HFFc6 (cell line): ENCODE measurements at regions not wholly inside any gene's neighbourhood (a gene's known extent, or its start where the extent isn't known, plus 50 kb on each side); places are given as distances from the start of the nearest gene placed in this dataset.

Experiments
- DNase-seq: peaks from one replicate; pipeline ENCODE4 v3.0.0-alpha.2; 2018
- H3K27ac Mint-ChIP-seq: 2 replicates; pipeline ENCODE4 v1.8.0; 2020; ENCODE audit warnings: mild to moderate bottlenecking, mixed read lengths
- H3K27me3 Mint-ChIP-seq: 2 replicates; pipeline ENCODE4 v1.8.0; 2021; ENCODE audit warnings: mild to moderate bottlenecking, moderate library complexity, mixed read lengths; ENCODE audit not compliant: insufficient read depth
- H3K36me3 Mint-ChIP-seq: 2 replicates; pipeline ENCODE4 v1.8.0; 2021; ENCODE audit warnings: low read depth, mixed read lengths
- H3K4me1 Mint-ChIP-seq: 2 replicates; pipeline ENCODE4 v1.8.0; 2020; ENCODE audit warnings: low read depth, mixed read lengths
- H3K4me3 Mint-ChIP-seq: 2 replicates; pipeline ENCODE4 v1.8.0; 2020; ENCODE audit warnings: mild to moderate bottlenecking, moderate library complexity, mixed read lengths
- H3K9me3 Mint-ChIP-seq: 2 replicates; pipeline ENCODE4 v1.8.0; 2020; ENCODE audit warnings: mild to moderate bottlenecking, mixed read lengths
- CTCF ChIP-seq: fragments of 200-600 bp; sonication (generic); IDR thresholded peaks from 2 replicates; pipeline ENCODE4 v1.5.0; 2021; ENCODE audit warnings: antibody characterized with exemption, mild to moderate bottlenecking

DNA sequence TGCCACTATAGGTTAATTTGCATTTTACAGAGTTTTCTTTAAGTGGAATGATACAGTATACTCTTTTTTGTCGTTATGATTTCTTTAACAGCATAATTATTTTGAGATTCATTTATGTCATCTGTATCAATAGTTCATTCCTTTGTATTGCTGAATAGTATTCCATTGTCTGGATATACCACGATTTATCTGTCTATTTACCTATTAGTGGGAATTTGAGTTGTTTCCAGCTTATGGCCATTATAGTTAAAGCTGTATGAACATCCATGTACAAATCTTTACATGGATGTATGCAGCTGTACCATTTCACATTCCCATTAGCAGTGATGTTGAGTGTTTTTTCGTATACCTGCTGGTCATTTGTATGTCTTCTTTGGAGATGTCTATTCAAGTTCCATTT lies 163.9 kb downstream of the ETNK1 start:
- TF ChIP-seq CTCF, result no peak
- H3K4me1 Mint-ChIP-seq, result no peaks in the 10 kb centered on the region
- H3K9me3 Mint-ChIP-seq, result peaks cover 8% of the 10 kb centered on the region; the same call in 1 of the 2 replicates
- no peak overlapping the region for H3K27ac Mint-ChIP-seq
- H3K4me3 Mint-ChIP-seq, result no peak overlapping the region
- H3K36me3 Mint-ChIP-seq, result no peaks in the 10 kb centered on the region
- DNase-seq, result no peak
- H3K27me3 Mint-ChIP-seq, result no peaks in the 10 kb centered on the region; the same call in none of the 2 replicates

DNA sequence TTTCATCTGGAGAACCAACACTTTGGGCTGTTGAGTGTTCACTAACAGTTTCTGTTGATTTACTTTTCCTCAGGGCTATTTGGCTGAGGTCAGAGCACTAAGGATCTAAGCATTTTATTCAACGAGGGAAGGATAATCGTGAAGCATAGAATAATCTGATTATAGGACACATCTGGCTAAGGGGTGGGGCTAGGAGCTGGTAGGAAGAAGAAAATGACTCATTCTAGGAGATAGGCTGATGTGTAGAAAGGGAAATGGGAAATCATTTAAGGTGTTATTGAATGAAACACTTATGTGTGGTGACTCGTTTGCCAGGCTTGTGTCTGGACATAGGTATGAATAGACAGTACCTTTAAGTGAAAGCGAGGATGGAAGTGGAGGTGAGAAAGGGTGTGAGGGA lies 167.2 kb downstream of the ETNK1 start:
- no peak for DNase-seq
- Mint-ChIP-seq H3K4me3 (no peak overlapping the region), H3K9me3 (peaks cover 8% of the 10 kb centered on the region; the same call in 1 of the 2 replicates)

GRCh38 chr12:22794017-22794416 lies 169.0 kb downstream of the ETNK1 start:
- no peak for TF ChIP-seq CTCF
- H3K27me3 Mint-ChIP-seq, result no peaks in the 10 kb centered on the region
- DNase-seq, result no peak
- H3K27ac Mint-ChIP-seq, result no peak overlapping the region
- no peaks in the 10 kb centered on the region for H3K4me1 Mint-ChIP-seq
- no peaks in the 10 kb centered on the region for H3K36me3 Mint-ChIP-seq
- H3K4me3 Mint-ChIP-seq, result no peak overlapping the region
- H3K9me3 Mint-ChIP-seq, result peaks cover 8% of the 10 kb centered on the region; the same call in 1 of the 2 replicates

More for the DNA sequence above, 167.2 kb downstream of the ETNK1 start:
- Mint-ChIP-seq H3K36me3 (no peaks in the 10 kb centered on the region), H3K27ac (no peak overlapping the region), H3K4me1 (no peaks in the 10 kb centered on the region), H3K27me3 (no peaks in the 10 kb centered on the region; the same call in 1 of the 2 replicates)
- TF ChIP-seq CTCF, result no peak

- Mint-ChIP-seq H3K4me1 (no peaks in the 10 kb centered on the region), H3K36me3 (no peaks in the 10 kb centered on the region), H3K9me3 (peaks cover 6% of the 10 kb centered on the region; the same call in 1 of the 2 replicates), H3K27me3 (no peaks in the 10 kb centered on the region), H3K4me3 (no peak overlapping the region), H3K27ac (no peak overlapping the region)
- no peak for TF ChIP-seq CTCF
- no peak for DNase-seq
Observed at GRCh38 chr12:22796941-22797630, 172.1 kb downstream of the ETNK1 start.

DNA sequence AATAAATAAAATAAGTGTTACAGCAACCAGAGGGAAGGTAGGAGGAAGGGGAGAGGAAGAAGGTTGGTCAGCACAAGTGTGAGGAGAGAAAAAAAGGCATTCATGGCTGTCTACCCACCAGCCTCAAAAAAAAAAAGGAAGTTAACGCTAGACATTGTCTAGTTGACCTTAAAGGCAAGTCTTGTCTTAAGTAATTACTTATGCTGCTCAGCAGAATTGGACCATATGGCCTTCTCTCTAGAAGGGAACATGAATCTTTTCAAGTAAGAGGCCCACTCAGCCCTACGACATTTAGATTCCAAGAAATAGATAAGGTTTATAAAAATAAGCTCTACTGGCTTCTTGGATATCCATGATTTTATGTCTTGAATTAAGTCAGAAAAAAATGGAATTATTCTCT lies 172.7 kb downstream of the ETNK1 start:
- H3K36me3 Mint-ChIP-seq, result no peaks in the 10 kb centered on the region
- no peaks in the 10 kb centered on the region for H3K27me3 Mint-ChIP-seq

More for the DNA sequence above, 172.7 kb downstream of the ETNK1 start:
- TF ChIP-seq CTCF, result no peak
- no peak for DNase-seq
- Mint-ChIP-seq H3K9me3 (peaks cover 3% of the 10 kb centered on the region; the same call in 1 of the 2 replicates), H3K27ac (no peak overlapping the region), H3K4me3 (no peak overlapping the region), H3K4me1 (no peaks in the 10 kb centered on the region)
